ENCODE measurements at regions not wholly inside any gene's neighbourhood (a gene's known extent, or its start where the extent isn't known, plus 50 kb on each side); places are given as distances from the start of the nearest gene placed in this dataset.

DNA sequence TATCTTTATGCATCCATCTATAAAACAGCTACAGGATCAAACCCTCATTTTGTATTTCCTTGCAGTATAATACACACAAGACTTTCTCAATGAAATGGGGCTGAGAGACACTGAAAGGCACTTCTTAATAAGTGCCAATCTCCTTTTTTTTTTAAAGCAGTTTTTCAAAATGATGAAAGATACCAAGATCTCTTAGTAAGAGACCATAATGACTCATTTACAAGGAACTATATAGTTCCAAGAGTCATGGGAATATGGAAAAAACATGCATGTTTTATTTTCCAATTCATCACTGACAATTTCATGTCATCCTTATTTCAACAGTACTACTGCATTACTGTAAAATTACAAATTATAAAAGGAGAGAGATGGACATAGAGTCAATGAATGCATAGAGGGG lies 973.7 kb downstream of the GATA3 start:
- TF ChIP-seq ZFP3 (CRISPR knock-in tag; IDR thresholded peaks at IDR 0.05): no peak
- no peak for TF ChIP-seq PPARA (CRISPR knock-in tag; IDR thresholded peaks at IDR 0.05; ENCODE audit: borderline replicate concordance)
- TF ChIP-seq, protein P1, sequence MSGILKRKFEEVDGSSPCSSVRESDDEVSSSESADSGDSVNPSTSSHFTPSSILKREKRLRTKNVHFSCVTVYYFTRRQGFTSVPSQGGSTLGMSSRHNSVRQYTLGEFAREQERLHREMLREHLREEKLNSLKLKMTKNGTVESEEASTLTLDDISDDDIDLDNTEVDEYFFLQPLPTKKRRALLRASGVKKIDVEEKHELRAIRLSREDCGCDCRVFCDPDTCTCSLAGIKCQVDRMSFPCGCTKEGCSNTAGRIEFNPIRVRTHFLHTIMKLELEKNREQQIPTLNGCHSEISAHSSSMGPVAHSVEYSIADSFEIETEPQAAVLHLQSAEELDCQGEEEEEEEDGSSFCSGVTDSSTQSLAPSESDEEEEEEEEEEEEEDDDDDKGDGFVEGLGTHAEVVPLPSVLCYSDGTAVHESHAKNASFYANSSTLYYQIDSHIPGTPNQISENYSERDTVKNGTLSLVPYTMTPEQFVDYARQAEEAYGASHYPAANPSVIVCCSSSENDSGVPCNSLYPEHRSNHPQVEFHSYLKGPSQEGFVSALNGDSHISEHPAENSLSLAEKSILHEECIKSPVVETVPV (CRISPR knock-in tag; IDR thresholded peaks at IDR 0.05): no peak
- no peak for TF ChIP-seq ARNTL (CRISPR knock-in tag; IDR thresholded peaks at IDR 0.05; ENCODE audit: borderline replicate concordance, low read depth)
- TF ChIP-seq, protein P2, sequence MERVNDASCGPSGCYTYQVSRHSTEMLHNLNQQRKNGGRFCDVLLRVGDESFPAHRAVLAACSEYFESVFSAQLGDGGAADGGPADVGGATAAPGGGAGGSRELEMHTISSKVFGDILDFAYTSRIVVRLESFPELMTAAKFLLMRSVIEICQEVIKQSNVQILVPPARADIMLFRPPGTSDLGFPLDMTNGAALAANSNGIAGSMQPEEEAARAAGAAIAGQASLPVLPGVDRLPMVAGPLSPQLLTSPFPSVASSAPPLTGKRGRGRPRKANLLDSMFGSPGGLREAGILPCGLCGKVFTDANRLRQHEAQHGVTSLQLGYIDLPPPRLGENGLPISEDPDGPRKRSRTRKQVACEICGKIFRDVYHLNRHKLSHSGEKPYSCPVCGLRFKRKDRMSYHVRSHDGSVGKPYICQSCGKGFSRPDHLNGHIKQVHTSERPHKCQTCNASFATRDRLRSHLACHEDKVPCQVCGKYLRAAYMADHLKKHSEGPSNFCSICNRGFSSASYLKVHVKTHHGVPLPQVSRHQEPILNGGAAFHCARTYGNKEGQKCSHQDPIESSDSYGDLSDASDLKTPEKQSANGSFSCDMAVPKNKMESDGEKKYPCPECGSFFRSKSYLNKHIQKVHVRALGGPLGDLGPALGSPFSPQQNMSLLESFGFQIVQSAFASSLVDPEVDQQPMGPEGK (CRISPR knock-in tag; IDR thresholded peaks at IDR 0.05; ENCODE audit: borderline replicate concordance): no peak
- no peak for TF ChIP-seq ZFP30 (CRISPR knock-in tag; IDR thresholded peaks at IDR 0.05)
- TF ChIP-seq ZNF8 (CRISPR knock-in tag; IDR thresholded peaks at IDR 0.05): no peak
